ENCODE measurements at regions not wholly inside any gene's neighbourhood (a gene's known extent, or its start where the extent isn't known, plus 50 kb on each side); places are given as distances from the start of the nearest gene placed in this dataset.

- no peak for DNase-seq
- no peak overlapping the region for H3K27ac Mint-ChIP-seq
- CTCF ChIA-PET: no interaction called here
- H3K4me1 Mint-ChIP-seq (ENCODE audit: low read depth): peaks cover 5% of the 10 kb centered on the region
- no peaks in the 10 kb centered on the region for H3K9me3 Mint-ChIP-seq
- H3K27me3 Mint-ChIP-seq (ENCODE audit: low read depth): no peaks in the 10 kb centered on the region
- no peak overlapping the region for H3K4me3 Mint-ChIP-seq
- intact Hi-C loops (cut with micrococcal nuclease): no loop called here
- H3K36me3 Mint-ChIP-seq (ENCODE audit: low read depth): no peaks in the 10 kb centered on the region
Observed at GRCh38 chr1:232531291-232531690, 98.6 kb downstream of the SIPA1L2 start.

- intact Hi-C loops (cut with micrococcal nuclease): no loop called here
- Mint-ChIP-seq H3K9me3 (no peaks in the 10 kb centered on the region), H3K4me1 (ENCODE audit: low read depth) (peaks cover 5% of the 10 kb centered on the region)
Observed at GRCh38 chr1:232529747-232530146, 100.2 kb downstream of the SIPA1L2 start.

GRCh38 chr1:232528472-232529089 lies 101.4 kb downstream of the SIPA1L2 start:
- H3K27ac Mint-ChIP-seq: no peak overlapping the region
- no peaks in the 10 kb centered on the region for H3K27me3 Mint-ChIP-seq (ENCODE audit: low read depth)
- no peaks in the 10 kb centered on the region for H3K36me3 Mint-ChIP-seq (ENCODE audit: low read depth)
- no peak overlapping the region for H3K4me3 Mint-ChIP-seq
- no peak for DNase-seq
- H3K4me1 Mint-ChIP-seq (ENCODE audit: low read depth): peaks cover 5% of the 10 kb centered on the region
- intact Hi-C loops (cut with micrococcal nuclease): no loop called here
- H3K9me3 Mint-ChIP-seq: no peaks in the 10 kb centered on the region
- CTCF ChIA-PET: no interaction called here

More at GRCh38 chr1:232529747-232530146, 100.2 kb downstream of the SIPA1L2 start:
- no peak overlapping the region for H3K4me3 Mint-ChIP-seq
- H3K36me3 Mint-ChIP-seq (ENCODE audit: low read depth): no peaks in the 10 kb centered on the region
- no peaks in the 10 kb centered on the region for H3K27me3 Mint-ChIP-seq (ENCODE audit: low read depth)
- no peak for DNase-seq
- no peak overlapping the region for H3K27ac Mint-ChIP-seq
- CTCF ChIA-PET: no interaction called here

- CTCF ChIA-PET: no interaction called here
- no peaks in the 10 kb centered on the region for H3K36me3 Mint-ChIP-seq (ENCODE audit: low read depth)
- peaks cover 5% of the 10 kb centered on the region for H3K4me1 Mint-ChIP-seq (ENCODE audit: low read depth)
- no peak overlapping the region for H3K4me3 Mint-ChIP-seq
- intact Hi-C loops (cut with micrococcal nuclease): no loop called here
- peaks cover 3% of the 10 kb centered on the region for H3K27me3 Mint-ChIP-seq (ENCODE audit: low read depth)
- DNase-seq: no peak
- H3K27ac Mint-ChIP-seq: no peak overlapping the region
- H3K9me3 Mint-ChIP-seq: no peaks in the 10 kb centered on the region
Observed at GRCh38 chr1:232524056-232524455, 105.9 kb downstream of the SIPA1L2 start.

GRCh38 chr1:232522189-232522588 lies 107.7 kb downstream of the SIPA1L2 start:
- Mint-ChIP-seq H3K9me3 (no peaks in the 10 kb centered on the region), H3K27ac (no peak overlapping the region), H3K36me3 (ENCODE audit: low read depth) (no peaks in the 10 kb centered on the region), H3K4me1 (ENCODE audit: low read depth) (no peaks in the 10 kb centered on the region), H3K4me3 (no peak overlapping the region), H3K27me3 (ENCODE audit: low read depth) (peaks cover 8% of the 10 kb centered on the region)
- intact Hi-C loops (cut with micrococcal nuclease): no loop called here
- no peak for DNase-seq
- CTCF ChIA-PET: no interaction called here

GRCh38 chr1:232521660-232522059 lies 108.3 kb downstream of the SIPA1L2 start:
- H3K27me3 Mint-ChIP-seq (ENCODE audit: low read depth): peaks cover 8% of the 10 kb centered on the region
- no peak overlapping the region for H3K4me3 Mint-ChIP-seq

GRCh38 chr1:232519186-232519585 lies 110.7 kb downstream of the SIPA1L2 start:
- Mint-ChIP-seq H3K27me3 (ENCODE audit: low read depth) (peaks cover 11% of the 10 kb centered on the region), H3K4me1 (ENCODE audit: low read depth) (no peaks in the 10 kb centered on the region), H3K4me3 (no peak overlapping the region), H3K9me3 (no peaks in the 10 kb centered on the region), H3K36me3 (ENCODE audit: low read depth) (no peaks in the 10 kb centered on the region), H3K27ac (no peak overlapping the region)
- intact Hi-C loops (cut with micrococcal nuclease): no loop called here
- DNase-seq: no peak
- CTCF ChIA-PET: no interaction called here

More at GRCh38 chr1:232521660-232522059, 108.3 kb downstream of the SIPA1L2 start:
- intact Hi-C loops (cut with micrococcal nuclease): no loop called here
- Mint-ChIP-seq H3K36me3 (ENCODE audit: low read depth) (no peaks in the 10 kb centered on the region), H3K27ac (no peak overlapping the region), H3K4me1 (ENCODE audit: low read depth) (no peaks in the 10 kb centered on the region), H3K9me3 (no peaks in the 10 kb centered on the region)
- CTCF ChIA-PET: no interaction called here
- DNase-seq: no peak

GRCh38 chr1:232518349-232518748 lies 111.6 kb downstream of the SIPA1L2 start:
- no peak overlapping the region for H3K27ac Mint-ChIP-seq
- peaks cover 11% of the 10 kb centered on the region for H3K27me3 Mint-ChIP-seq (ENCODE audit: low read depth)
- intact Hi-C loops (cut with micrococcal nuclease): no loop called here
- no peaks in the 10 kb centered on the region for H3K4me1 Mint-ChIP-seq (ENCODE audit: low read depth)
- CTCF ChIA-PET: no interaction called here
- H3K9me3 Mint-ChIP-seq: no peaks in the 10 kb centered on the region
- no peak overlapping the region for H3K4me3 Mint-ChIP-seq
- no peak for DNase-seq
- H3K36me3 Mint-ChIP-seq (ENCODE audit: low read depth): no peaks in the 10 kb centered on the region

GRCh38 chr1:232517204-232517603 lies 112.7 kb downstream of the SIPA1L2 start:
- Mint-ChIP-seq H3K27ac (no peak overlapping the region), H3K9me3 (no peaks in the 10 kb centered on the region), H3K4me3 (no peak overlapping the region), H3K36me3 (ENCODE audit: low read depth) (no peaks in the 10 kb centered on the region), H3K27me3 (ENCODE audit: low read depth) (peaks cover 11% of the 10 kb centered on the region), H3K4me1 (ENCODE audit: low read depth) (no peaks in the 10 kb centered on the region)
- intact Hi-C loops (cut with micrococcal nuclease): no loop called here
- CTCF ChIA-PET: interaction anchor here (0.6 kb wide), 1 partner anchor 158 kb away, joined by 3 read pairs; no protein-coding TSS in a partner anchor
- DNase-seq: no peak

GRCh38 chr1:232515706-232516105 lies 114.2 kb downstream of the SIPA1L2 start:
- H3K4me3 Mint-ChIP-seq: no peak overlapping the region
- no peaks in the 10 kb centered on the region for H3K36me3 Mint-ChIP-seq (ENCODE audit: low read depth)
- no peak for DNase-seq
- no peak overlapping the region for H3K27ac Mint-ChIP-seq
- H3K9me3 Mint-ChIP-seq: no peaks in the 10 kb centered on the region
- intact Hi-C loops (cut with micrococcal nuclease): no loop called here
- CTCF ChIA-PET: no interaction called here
- no peaks in the 10 kb centered on the region for H3K4me1 Mint-ChIP-seq (ENCODE audit: low read depth)
- peaks cover 10% of the 10 kb centered on the region for H3K27me3 Mint-ChIP-seq (ENCODE audit: low read depth)

GRCh38 chr1:232512712-232513111 lies 117.2 kb downstream of the SIPA1L2 start:
- Mint-ChIP-seq H3K4me1 (ENCODE audit: low read depth) (no peaks in the 10 kb centered on the region), H3K4me3 (no peak overlapping the region), H3K36me3 (ENCODE audit: low read depth) (no peaks in the 10 kb centered on the region), H3K27me3 (ENCODE audit: low read depth) (peaks cover 5% of the 10 kb centered on the region), H3K9me3 (no peaks in the 10 kb centered on the region), H3K27ac (no peak overlapping the region)
- CTCF ChIA-PET: interaction anchor here (0.5 kb wide), 1 partner anchor 1361 kb away, joined by 3 read pairs; no protein-coding TSS in a partner anchor
- no peak for DNase-seq
- intact Hi-C loops (cut with micrococcal nuclease): no loop called here

GRCh38 chr1:232511172-232511571 lies 118.8 kb downstream of the SIPA1L2 start:
- no peak overlapping the region for H3K27ac Mint-ChIP-seq

GRCh38 chr1:232510367-232511110 lies 119.4 kb downstream of the SIPA1L2 start:
- Mint-ChIP-seq H3K36me3 (ENCODE audit: low read depth) (no peaks in the 10 kb centered on the region), H3K4me3 (no peak overlapping the region), H3K4me1 (ENCODE audit: low read depth) (no peaks in the 10 kb centered on the region), H3K27ac (no peak overlapping the region), H3K9me3 (no peaks in the 10 kb centered on the region), H3K27me3 (ENCODE audit: low read depth) (peaks cover 3% of the 10 kb centered on the region)
- CTCF ChIA-PET: no interaction called here
- intact Hi-C loops (cut with micrococcal nuclease): no loop called here
- no peak for DNase-seq

More at GRCh38 chr1:232511172-232511571, 118.8 kb downstream of the SIPA1L2 start:
- Mint-ChIP-seq H3K36me3 (ENCODE audit: low read depth) (no peaks in the 10 kb centered on the region), H3K9me3 (no peaks in the 10 kb centered on the region), H3K27me3 (ENCODE audit: low read depth) (peaks cover 5% of the 10 kb centered on the region), H3K4me3 (no peak overlapping the region), H3K4me1 (ENCODE audit: low read depth) (no peaks in the 10 kb centered on the region)
- no peak for DNase-seq
- intact Hi-C loops (cut with micrococcal nuclease): no loop called here
- CTCF ChIA-PET: no interaction called here

All from activated naive CD4-positive, alpha-beta T cell treated with anti-CD3 and anti-CD28 coated beads for 36 hours (primary cell).